ENCODE measurements at regions not wholly inside any gene's neighbourhood (a gene's known extent, or its start where the extent isn't known, plus 50 kb on each side); places are given as distances from the start of the nearest gene placed in this dataset.
A peak's percentile ranks its signal among the peaks of the same experiment; 100 is the strongest.

GRCh38 chr9:13478160-13478559 is 198.7 kb upstream of the MPDZ start:
- no peak for TF ChIP-seq EZH2 (IDR thresholded peaks at IDR 0.05; ENCODE audit: low read length, missing control alignments)
- TF ChIP-seq, protein P1, sequence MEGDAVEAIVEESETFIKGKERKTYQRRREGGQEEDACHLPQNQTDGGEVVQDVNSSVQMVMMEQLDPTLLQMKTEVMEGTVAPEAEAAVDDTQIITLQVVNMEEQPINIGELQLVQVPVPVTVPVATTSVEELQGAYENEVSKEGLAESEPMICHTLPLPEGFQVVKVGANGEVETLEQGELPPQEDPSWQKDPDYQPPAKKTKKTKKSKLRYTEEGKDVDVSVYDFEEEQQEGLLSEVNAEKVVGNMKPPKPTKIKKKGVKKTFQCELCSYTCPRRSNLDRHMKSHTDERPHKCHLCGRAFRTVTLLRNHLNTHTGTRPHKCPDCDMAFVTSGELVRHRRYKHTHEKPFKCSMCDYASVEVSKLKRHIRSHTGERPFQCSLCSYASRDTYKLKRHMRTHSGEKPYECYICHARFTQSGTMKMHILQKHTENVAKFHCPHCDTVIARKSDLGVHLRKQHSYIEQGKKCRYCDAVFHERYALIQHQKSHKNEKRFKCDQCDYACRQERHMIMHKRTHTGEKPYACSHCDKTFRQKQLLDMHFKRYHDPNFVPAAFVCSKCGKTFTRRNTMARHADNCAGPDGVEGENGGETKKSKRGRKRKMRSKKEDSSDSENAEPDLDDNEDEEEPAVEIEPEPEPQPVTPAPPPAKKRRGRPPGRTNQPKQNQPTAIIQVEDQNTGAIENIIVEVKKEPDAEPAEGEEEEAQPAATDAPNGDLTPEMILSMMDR (conservative IDR thresholded peaks at IDR 0.05 in 1 of 2, IDR thresholded peaks at IDR 0.05 in 1 of 2; ENCODE audit: low read depth in 1 of 2, low read length in 2 of 2), result no peak
- DNase-seq (ENCODE audit: low read depth in 2 of 2), result peak; percentile 34 to 88
- H3K27me3 ChIP-seq (ENCODE audit: control insufficient read depth, insufficient read depth, low read length), result no peaks in the 10 kb centered on the region
- no peaks in the 10 kb centered on the region for H3K79me2 ChIP-seq (ENCODE audit: control insufficient read depth, insufficient read depth, low read length)
- no peaks in the 10 kb centered on the region for H3K9me3 ChIP-seq (ENCODE audit: control insufficient read depth, insufficient read depth, low read depth, low read length)
- H3K4me1 ChIP-seq (ENCODE audit: control insufficient read depth, extremely low read depth, insufficient read depth, low read length), result no peaks in the 10 kb centered on the region
- H4K20me1 ChIP-seq (ENCODE audit: control insufficient read depth, extremely low read depth, insufficient read depth, low read length), result no peaks in the 10 kb centered on the region
- H3K9ac ChIP-seq (ENCODE audit: insufficient read depth, low read length), result no peak overlapping the region
- H3K36me3 ChIP-seq (ENCODE audit: control insufficient read depth, insufficient read depth, low read length), result no peaks in the 10 kb centered on the region
- no peak overlapping the region for H3K27ac ChIP-seq (ENCODE audit: insufficient read depth, low read length)
- no peak overlapping the region for H2AFZ ChIP-seq (ENCODE audit: low read length)
- no peak overlapping the region for H3K4me3 ChIP-seq (replicated peaks in 1 of 4; ENCODE audit: control extremely low read depth in 1 of 4, insufficient read depth in 1 of 4, low read depth in 3 of 4, low read length in 4 of 4)
- H3K4me2 ChIP-seq (ENCODE audit: extremely low read depth, insufficient read depth, low read length), result peak overlapping the region; percentile 32

DNA sequence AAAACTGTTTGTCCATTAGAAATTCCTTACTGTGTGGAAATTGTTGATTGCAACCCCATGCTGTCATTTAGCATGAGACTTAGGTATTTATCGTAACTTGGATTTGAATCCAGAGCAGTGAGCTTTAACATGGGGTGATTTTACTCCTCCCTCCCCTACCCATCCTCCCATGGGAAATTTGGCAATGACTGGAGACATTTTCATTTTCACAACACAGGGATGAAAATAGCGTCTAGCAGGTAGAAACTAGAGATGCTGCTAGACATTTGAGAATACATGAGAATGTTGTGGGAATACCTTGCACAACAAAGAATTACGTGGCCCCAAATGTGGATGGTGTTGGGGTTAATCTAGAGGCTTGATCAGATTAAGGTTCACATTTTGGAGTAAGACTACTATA is 191.3 kb upstream of the MPDZ start:
- Histone ChIP-seq H4K20me1 (ENCODE audit: control insufficient read depth, extremely low read depth, insufficient read depth, low read length) (no peaks in the 10 kb centered on the region), H3K9me3 (ENCODE audit: control insufficient read depth, insufficient read depth, low read depth, low read length) (no peaks in the 10 kb centered on the region), H3K4me2 (ENCODE audit: extremely low read depth, insufficient read depth, low read length) (no peak overlapping the region), H3K27ac (ENCODE audit: insufficient read depth, low read length) (no peak overlapping the region), H2AFZ (ENCODE audit: low read length) (no peak overlapping the region), H3K36me3 (ENCODE audit: control insufficient read depth, insufficient read depth, low read length) (no peaks in the 10 kb centered on the region), H3K4me3 (replicated peaks in 1 of 4; ENCODE audit: control extremely low read depth in 1 of 4, insufficient read depth in 1 of 4, low read depth in 3 of 4, low read length in 4 of 4) (no peak overlapping the region), H3K4me1 (ENCODE audit: control insufficient read depth, extremely low read depth, insufficient read depth, low read length) (no peaks in the 10 kb centered on the region), H3K79me2 (ENCODE audit: control insufficient read depth, insufficient read depth, low read length) (no peaks in the 10 kb centered on the region), H3K9ac (ENCODE audit: insufficient read depth, low read length) (no peak overlapping the region), H3K27me3 (ENCODE audit: control insufficient read depth, insufficient read depth, low read length) (no peaks in the 10 kb centered on the region)
- DNase-seq (ENCODE audit: low read depth in 2 of 2), result no peak
- TF ChIP-seq EZH2 (IDR thresholded peaks at IDR 0.05; ENCODE audit: low read length, missing control alignments), result no peak
- TF ChIP-seq, protein P1 (conservative IDR thresholded peaks at IDR 0.05 in 1 of 2, IDR thresholded peaks at IDR 0.05 in 1 of 2; ENCODE audit: low read depth in 1 of 2, low read length in 2 of 2), result no peak

- Histone ChIP-seq H3K79me2 (ENCODE audit: control insufficient read depth, insufficient read depth, low read length) (no peaks in the 10 kb centered on the region), H2AFZ (ENCODE audit: low read length) (no peak overlapping the region), H4K20me1 (ENCODE audit: control insufficient read depth, extremely low read depth, insufficient read depth, low read length) (no peaks in the 10 kb centered on the region), H3K4me2 (ENCODE audit: extremely low read depth, insufficient read depth, low read length) (no peak overlapping the region), H3K27ac (ENCODE audit: insufficient read depth, low read length) (no peak overlapping the region), H3K4me1 (ENCODE audit: control insufficient read depth, extremely low read depth, insufficient read depth, low read length) (no peaks in the 10 kb centered on the region), H3K27me3 (ENCODE audit: control insufficient read depth, insufficient read depth, low read length) (no peaks in the 10 kb centered on the region), H3K9me3 (ENCODE audit: control insufficient read depth, insufficient read depth, low read depth, low read length) (no peaks in the 10 kb centered on the region), H3K9ac (ENCODE audit: insufficient read depth, low read length) (no peak overlapping the region), H3K36me3 (ENCODE audit: control insufficient read depth, insufficient read depth, low read length) (no peaks in the 10 kb centered on the region), H3K4me3 (replicated peaks in 1 of 4; ENCODE audit: control extremely low read depth in 1 of 4, insufficient read depth in 1 of 4, low read depth in 3 of 4, low read length in 4 of 4) (no peak overlapping the region)
- no peak for DNase-seq (ENCODE audit: low read depth in 2 of 2)
- no peak for TF ChIP-seq EZH2 (IDR thresholded peaks at IDR 0.05; ENCODE audit: low read length, missing control alignments)
Observed at GRCh38 chr9:13467157-13467556, 187.7 kb upstream of the MPDZ start.
